Neural cell (in vitro differentiated cells): ENCODE measurements at regions not wholly inside any gene's neighbourhood (a gene's known extent, or its start where the extent isn't known, plus 50 kb on each side); places are given as distances from the start of the nearest gene placed in this dataset.

Experiments used
- H2AFZ ChIP-seq: fragments of 200-600, 300-800 bp; sonication (generic), shearing (Covaris generic); 2 replicates; pipeline ENCODE4 v1.6.0; 2014; ENCODE audit warnings: low read depth, mild to moderate bottlenecking, antibody characterized with exemption, low read length, moderate library complexity
- H3F3A ChIP-seq: fragments of 200-600 bp; shearing (Covaris generic); 2 replicates; pipeline ENCODE4 v1.6.1; 2016; ENCODE audit warnings: mild to moderate bottlenecking, moderate library complexity, mixed read lengths, antibody characterized with exemption, low read length; ENCODE audit not compliant: insufficient read depth, poor library complexity, severe bottlenecking
- H3K27ac ChIP-seq: fragments of 200-600, 300-800 bp; sonication (generic), shearing (Covaris generic); 2 replicates; pipeline ENCODE4 v1.5.1; 2014; ENCODE audit warnings: mild to moderate bottlenecking, low read length, moderate library complexity
- H3K27me3 ChIP-seq: fragments of 300-800, 200-600 bp; sonication (generic), shearing (Covaris generic); 2 replicates; pipeline ENCODE4 v1.6.0; 2014; ENCODE audit warnings: mild to moderate bottlenecking, low read depth, low read length, moderate library complexity; ENCODE audit not compliant: insufficient read depth
- H3K36me3 ChIP-seq: fragments of 300-800, 200-600 bp; sonication (generic), shearing (Covaris generic); 2 replicates; pipeline ENCODE4 v1.5.1; 2014; ENCODE audit warnings: mild to moderate bottlenecking, antibody characterized with exemption, low read length, moderate library complexity; ENCODE audit not compliant: insufficient read depth
- H3K4me2 ChIP-seq: fragments of 300-800, 200-600 bp; sonication (generic), shearing (Covaris generic); 2 replicates; pipeline ENCODE4 v1.6.0; 2014; ENCODE audit warnings: mild to moderate bottlenecking, low read length
- H3K4me3 ChIP-seq: fragments of 300-800, 200-600 bp; sonication (generic), shearing (Covaris generic); 2 replicates; pipeline ENCODE4 v1.5.1; 2014; ENCODE audit warnings: mild to moderate bottlenecking, low read length, moderate library complexity
- H3K79me2 ChIP-seq: fragments of 200-600 bp; shearing (Covaris generic); replicated peaks from 2 replicates; pipeline ENCODE4 v1.6.0; 2014; ENCODE audit warnings: mild to moderate bottlenecking, low read length, moderate library complexity; ENCODE audit not compliant: insufficient read depth
- H3K9ac ChIP-seq: fragments of 300-800, 200-600 bp; sonication (generic), shearing (Covaris generic); 2 replicates; pipeline ENCODE4 v1.6.1; 2016; ENCODE audit warnings: mild to moderate bottlenecking, low read length, mixed read lengths
- H3K9me2 ChIP-seq: fragments of 200-600 bp; shearing (Covaris generic); 2 replicates; pipeline ENCODE4 v1.6.1; 2016; ENCODE audit warnings: mild to moderate bottlenecking, low read length, mixed read lengths; ENCODE audit not compliant: insufficient read depth
- H3K9me3 ChIP-seq: fragments of 200-600, 300-800 bp; sonication (generic), shearing (Covaris generic); 2 replicates; pipeline ENCODE4 v1.6.1; 2016; ENCODE audit warnings: mild to moderate bottlenecking, mixed run types, low read length, moderate library complexity, mixed read lengths
- H4K20me1 ChIP-seq: fragments of 200-600 bp; shearing (Covaris generic); 2 replicates; pipeline ENCODE4 v1.6.1; 2016; ENCODE audit warnings: mild to moderate bottlenecking, mixed run types; ENCODE audit not compliant: insufficient read depth
- CTCF ChIP-seq: fragments of 450-650 bp; IDR thresholded peaks from 2 replicates; pipeline ENCODE4 v1.5.1; 2014; ENCODE audit warnings: antibody characterized with exemption, mild to moderate bottlenecking, moderate library complexity; ENCODE audit not compliant: poor library complexity, severe bottlenecking
- EP300 ChIP-seq: fragments of 450-650 bp; conservative IDR thresholded peaks from 2 replicates; pipeline ENCODE4 v1.6.1; 2014; ENCODE audit warnings: antibody characterized with exemption, mild to moderate bottlenecking, moderate library complexity; ENCODE audit not compliant: poor library complexity, severe bottlenecking
- EZH2 ChIP-seq: fragments of 200-600, 300-800 bp; shearing (Covaris generic), sonication (generic); IDR thresholded peaks from 2 replicates; pipeline ENCODE4 v1.6.1; 2014; ENCODE audit warnings: antibody characterized with exemption, low read length, borderline replicate concordance, mild to moderate bottlenecking; ENCODE audit not compliant: insufficient read depth, poor library complexity, severe bottlenecking
- MXI1 ChIP-seq: fragments of 450-650 bp; conservative IDR thresholded peaks from 2 replicates; pipeline ENCODE4 v1.6.1; 2014; ENCODE audit warnings: antibody characterized with exemption, mild to moderate bottlenecking; ENCODE audit not compliant: poor library complexity, severe bottlenecking
- POLR2AphosphoS5 ChIP-seq: IDR thresholded peaks from 2 replicates; pipeline ENCODE4 v1.6.1; 2012
- RAD21 ChIP-seq: fragments of 450-650 bp; conservative IDR thresholded peaks from 2 replicates; pipeline ENCODE4 v1.6.1; 2014; ENCODE audit warnings: antibody characterized with exemption, mild to moderate bottlenecking, moderate library complexity
- REST ChIP-seq: IDR thresholded peaks from 2 replicates; pipeline ENCODE4 v1.6.1; 2012; ENCODE audit warnings: borderline replicate concordance
- SMC3 ChIP-seq: fragments of 450-650 bp; conservative IDR thresholded peaks from 2 replicates; pipeline ENCODE4 v1.6.1; 2014; ENCODE audit warnings: antibody characterized with exemption, mild to moderate bottlenecking, moderate library complexity; ENCODE audit not compliant: poor library complexity
- TAF1 ChIP-seq: IDR thresholded peaks from 2 replicates; pipeline ENCODE4 v1.6.1; 2012; ENCODE audit warnings: low read depth

- H3F3A ChIP-seq: no peaks in the 10 kb centered on the region
- H3K27ac ChIP-seq: no peak overlapping the region
- H3K27me3 ChIP-seq: no peaks in the 10 kb centered on the region
- H3K9me3 ChIP-seq: peaks cover 4% of the 10 kb centered on the region
- H3K4me3 ChIP-seq: no peak overlapping the region
- no peak overlapping the region for H3K4me2 ChIP-seq
- H3K36me3 ChIP-seq: no peaks in the 10 kb centered on the region
- H3K79me2 ChIP-seq: no peaks in the 10 kb centered on the region
- no peaks in the 10 kb centered on the region for H3K9me2 ChIP-seq
- no peak overlapping the region for H3K9ac ChIP-seq
- TF ChIP-seq EZH2: no peak
- no peak for TF ChIP-seq MXI1
- TF ChIP-seq RAD21: no peak
- no peak for TF ChIP-seq SMC3
- no peak for TF ChIP-seq POLR2AphosphoS5
- no peak for TF ChIP-seq REST
- no peak for TF ChIP-seq CTCF
- no peak for TF ChIP-seq TAF1
- TF ChIP-seq EP300: no peak
- no peaks in the 10 kb centered on the region for H4K20me1 ChIP-seq
- H2AFZ ChIP-seq: no peak overlapping the region
Observed at GRCh38 chr10:43734716-43735115, 86.0 kb upstream of the ZNF32 start.

- Histone ChIP-seq H3K4me2 (no peak overlapping the region), H3K9me2 (no peaks in the 10 kb centered on the region), H3K27me3 (no peaks in the 10 kb centered on the region), H2AFZ (no peak overlapping the region), H3K9me3 (peaks cover 11% of the 10 kb centered on the region), H3K36me3 (no peaks in the 10 kb centered on the region), H3F3A (no peaks in the 10 kb centered on the region), H3K27ac (no peak overlapping the region), H4K20me1 (no peaks in the 10 kb centered on the region), H3K79me2 (no peaks in the 10 kb centered on the region), H3K9ac (no peak overlapping the region), H3K4me3 (no peak overlapping the region)
- TF ChIP-seq EP300 (no peak), POLR2AphosphoS5 (no peak), CTCF (no peak), REST (no peak), SMC3 (no peak), EZH2 (no peak), TAF1 (no peak), RAD21 (no peak), MXI1 (no peak)
Observed at GRCh38 chr10:43731486-43731885, 82.8 kb upstream of the ZNF32 start.
